ENCODE measurements at regions not wholly inside any gene's neighbourhood (a gene's known extent, or its start where the extent isn't known, plus 50 kb on each side); places are given as distances from the start of the nearest gene placed in this dataset.

DNA sequence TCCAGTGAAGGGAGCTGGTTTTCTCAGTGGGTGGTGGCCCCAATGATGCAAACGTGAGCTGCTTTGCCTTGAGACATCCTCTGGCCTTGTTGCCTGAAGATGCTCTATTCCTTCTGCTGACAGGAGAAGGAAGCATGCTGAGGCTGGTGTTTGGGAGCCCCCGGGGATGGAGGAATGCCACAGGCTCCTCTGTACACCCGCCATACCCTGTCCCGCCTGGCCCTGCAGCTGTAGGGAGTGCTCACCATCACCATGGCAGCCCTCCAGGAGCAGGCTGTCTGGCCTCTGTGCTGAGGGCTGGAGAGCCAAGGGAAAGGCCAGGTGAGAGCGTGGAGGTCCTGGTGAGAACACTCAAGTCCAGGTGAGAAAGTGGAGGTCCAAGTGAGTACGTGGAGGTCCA, 134.4 kb downstream of the MRPL36 start:
- no peak for TF ChIP-seq EZH2phosphoT487 (IDR thresholded peaks at IDR 0.05; ENCODE audit: borderline replicate concordance, low read depth, low read length)
- TF ChIP-seq CTCF (conservative IDR thresholded peaks at IDR 0.05; ENCODE audit: low read length), result no peak

Data from OCI-LY7 (cell line).